GM12878 (cell line): ENCODE measurements at regions not wholly inside any gene's neighbourhood (a gene's known extent, or its start where the extent isn't known, plus 50 kb on each side); places are given as distances from the start of the nearest gene placed in this dataset.

ENCODE experiments used
- ATAC-seq: fragments of 200-7000 bp; cut with Tn5 transposase; 3 replicates; pipeline ENCODE4 v1.9.1; 2020; ENCODE audit warnings: mild to moderate bottlenecking, moderate library complexity
- BruUV-seq: library from RNA; stranded (reverse); fragments of 400-500 nt; replicated peaks from 2 replicates; lab custom pipeline; 2021; lab: Mats Ljungman, UMichigan
- CTCF ChIA-PET: fragments of 300-600 bp; sonication (Branson Sonifier 250); formaldehyde crosslinking; extraction: SDS; loops from one replicate; lab custom pipeline; 2021; ENCODE audit warnings: inconsistent platforms; lab: Yijun Ruan, JAX
- POLR2A ChIA-PET: fragments of 350-600 bp; formaldehyde crosslinking; extraction: SDS; loops from one replicate; lab custom pipeline; 2021; ENCODE audit warnings: inconsistent platforms; lab: Charles Lee
- RAD21 ChIA-PET: fragments of 300-600 bp; sonication (Branson Sonifier 250); formaldehyde crosslinking; loops from one replicate; lab custom pipeline; 2023; ENCODE audit warnings: antibody characterized with exemption; ENCODE audit not compliant: unreplicated experiment; lab: Charles Lee
- SMC1A ChIA-PET: fragments of 300-600 bp; sonication (Branson Sonifier 250); formaldehyde crosslinking; loops from one replicate; lab custom pipeline; 2023; ENCODE audit not compliant: unreplicated experiment, uncharacterized antibody; lab: Charles Lee
- DNase-seq: peaks from one replicate; pipeline ENCODE4 v3.0.0-alpha.2; 2011; ENCODE audit warnings: low read depth, low spot score
- FAIRE-seq: peaks from 3 replicates; lab custom pipeline; 2011; peaks lifted over from hg19 to GRCh38; lab: Jason Lieb, UNC
- H2AFZ ChIP-seq: 2 replicates; pipeline ENCODE4 v1.6.0; 2011; ENCODE audit warnings: low read depth, low read length, control low read depth; ENCODE audit not compliant: control insufficient read depth
- H3K27ac ChIP-seq: 2 replicates; pipeline ENCODE4 v1.5.1; 2011; ENCODE audit warnings: control low read depth; ENCODE audit not compliant: control insufficient read depth, insufficient read depth
- H3K27me3 ChIP-seq, 2 experiments: replicated peaks in 1 of 2; 2 replicates each; pipeline versions ENCODE4 v1.6.0 to v1.6.1; 2011; ENCODE audit warnings: low read length in 1 of 2; ENCODE audit not compliant: control insufficient read depth in 2 of 2, insufficient read depth in 2 of 2
- H3K36me3 ChIP-seq, 2 experiments: 2 replicates each; pipeline ENCODE4 v1.5.1; 2011; ENCODE audit warnings: low read length in 1 of 2; ENCODE audit not compliant: control insufficient read depth in 2 of 2, insufficient read depth in 2 of 2
- H3K4me1 ChIP-seq: 2 replicates; pipeline ENCODE4 v1.6.1; 2011; ENCODE audit warnings: mild to moderate bottlenecking, low read length, moderate library complexity, mixed read lengths; ENCODE audit not compliant: control insufficient read depth, insufficient read depth
- H3K4me2 ChIP-seq: 2 replicates; pipeline ENCODE4 v1.6.0; 2011; ENCODE audit warnings: control low read depth; ENCODE audit not compliant: control insufficient read depth, insufficient read depth
- H3K4me3 ChIP-seq: fragments of 200-600 bp; sonication (generic); 2 replicates; pipeline ENCODE4 v1.5.1; 2016
- H3K79me2 ChIP-seq: 2 replicates; pipeline ENCODE4 v1.6.0; 2011; ENCODE audit warnings: low read length; ENCODE audit not compliant: control insufficient read depth, insufficient read depth
- H3K9ac ChIP-seq: 2 replicates; pipeline ENCODE4 v1.8.0; 2011; ENCODE audit warnings: low read length, control low read depth, mixed read lengths; ENCODE audit not compliant: control insufficient read depth, insufficient read depth
- H3K9me3 ChIP-seq: replicated peaks from 3 replicates; pipeline ENCODE4 v1.5.1; 2011; ENCODE audit warnings: mild to moderate bottlenecking, low read length; ENCODE audit not compliant: control insufficient read depth, insufficient read depth
- H4K20me1 ChIP-seq: 2 replicates; pipeline ENCODE4 v1.6.0; 2011; ENCODE audit not compliant: control insufficient read depth, insufficient read depth
- CREM ChIP-seq: IDR thresholded peaks from 2 replicates; pipeline ENCODE4 v1.6.1; 2014; ENCODE audit warnings: antibody characterized with exemption, low read depth
- CTCF ChIP-seq, 3 experiments: IDR thresholded peaks in 2 of 3; conservative IDR thresholded peaks in 1 of 3; 2 replicates each; pipeline ENCODE4 v1.5.1; 2011; ENCODE audit warnings: low read depth in 3 of 3, low read length in 3 of 3, mild to moderate bottlenecking in 3 of 3, control low read depth in 2 of 3, moderate library complexity in 2 of 3, inconsistent platforms in 1 of 3, mixed read lengths in 1 of 3; ENCODE audit not compliant: control insufficient read depth in 2 of 3, insufficient read depth in 1 of 3; ENCODE audit errors: extremely low read depth in 1 of 3
- E2F8 ChIP-seq: fragments of 450-650 bp; IDR thresholded peaks from 2 replicates; pipeline ENCODE4 v1.6.1; 2018; ENCODE audit warnings: mild to moderate bottlenecking, low read depth, moderate library complexity; ENCODE audit not compliant: partially characterized antibody
- LARP7 ChIP-seq: fragments of 450-650 bp; IDR thresholded peaks from 2 replicates; pipeline ENCODE4 v1.6.1; 2017; ENCODE audit warnings: mild to moderate bottlenecking
- NFYA ChIP-seq: IDR thresholded peaks from 2 replicates; pipeline ENCODE4 v1.6.1; 2011; ENCODE audit warnings: low read depth, mild to moderate bottlenecking, low read length, improper control_type of control experiment, borderline replicate concordance
- NR2C2 ChIP-seq: IDR thresholded peaks from 2 replicates; pipeline ENCODE4 v1.6.1; 2011; ENCODE audit warnings: borderline replicate concordance, low read depth; ENCODE audit not compliant: control insufficient read depth, insufficient read length
- PBX3 ChIP-seq: IDR thresholded peaks from 2 replicates; pipeline ENCODE4 v1.6.1; 2011; ENCODE audit warnings: mild to moderate bottlenecking, low read depth, low read length, moderate library complexity; ENCODE audit not compliant: insufficient replicate concordance
- POLR2AphosphoS2 ChIP-seq: IDR thresholded peaks from 2 replicates; pipeline ENCODE4 v1.6.1; 2011; ENCODE audit warnings: low read depth, mild to moderate bottlenecking, low read length, improper control_type of control experiment, moderate library complexity
- RB1 ChIP-seq: fragments of 450-650 bp; formaldehyde crosslinking; IDR thresholded peaks from 2 replicates; pipeline ENCODE4 v1.6.1; 2017; ENCODE audit warnings: mild to moderate bottlenecking, borderline replicate concordance
- ZBED1 ChIP-seq: IDR thresholded peaks from 2 replicates; pipeline ENCODE4 v1.6.1; 2016; ENCODE audit warnings: borderline replicate concordance
- ZNF24 ChIP-seq: fragments of 450-650 bp; IDR thresholded peaks from 2 replicates; pipeline ENCODE4 v1.6.1; 2017; ENCODE audit warnings: antibody characterized with exemption, mild to moderate bottlenecking
- ZNF274 ChIP-seq: IDR thresholded peaks from one replicate; pipeline ENCODE4 v1.8.0; 2011; ENCODE audit not compliant: insufficient read length, insufficient read depth
- whole genome bisulfite sequencing: methylation state at CpG from one replicate; pipeline ENCODE4 v1.1.6; 2016; ENCODE audit warnings: low lambda C conversion rate; ENCODE audit not compliant: insufficient replicate concordance, insufficient coverage; ENCODE audit errors: missing lambda C conversion rate; 5-methylcytosine and 5-hydroxymethylcytosine counted together
- in situ Hi-C: fragments of 300-500 bp; cut with MboI; formaldehyde crosslinking; loops from 9 replicates; pipeline ENCODE4 v1.14.3; 2018; ENCODE audit warnings: mixed read lengths
- intact Hi-C: fragments of 100-400 bp; cut with micrococcal nuclease; formaldehyde crosslinking; loops from one replicate; pipeline ENCODE4 v1.14.2; 2022; ENCODE audit not compliant: unreplicated experiment
- TF ChIP-seq, protein P1 (sequence below): fragments of 450-650 bp; IDR thresholded peaks from 2 replicates; pipeline ENCODE4 v1.6.1; 2017; ENCODE audit warnings: mild to moderate bottlenecking, moderate library complexity

DNA sequence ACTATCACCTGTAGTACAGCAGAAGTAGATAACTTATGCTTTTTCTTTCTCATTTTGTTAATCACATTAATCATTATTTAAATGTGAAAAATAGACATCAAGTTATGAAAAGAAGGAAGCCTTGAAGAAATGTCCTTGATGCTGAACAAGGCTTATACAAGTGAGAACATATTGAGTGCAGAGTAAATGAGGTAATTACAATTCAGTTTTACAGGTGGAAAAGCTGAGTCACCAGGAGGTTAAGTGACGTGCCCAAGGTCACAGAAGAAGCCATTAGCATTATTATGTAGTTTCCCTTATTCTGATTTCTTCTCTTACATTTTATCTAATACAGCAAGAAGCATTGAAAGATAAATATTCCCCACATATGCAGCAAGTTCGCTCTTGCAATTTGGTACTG, 998.5 kb upstream of the CDH6 start (continued):
- TF ChIP-seq PBX3: no peak

DNA sequence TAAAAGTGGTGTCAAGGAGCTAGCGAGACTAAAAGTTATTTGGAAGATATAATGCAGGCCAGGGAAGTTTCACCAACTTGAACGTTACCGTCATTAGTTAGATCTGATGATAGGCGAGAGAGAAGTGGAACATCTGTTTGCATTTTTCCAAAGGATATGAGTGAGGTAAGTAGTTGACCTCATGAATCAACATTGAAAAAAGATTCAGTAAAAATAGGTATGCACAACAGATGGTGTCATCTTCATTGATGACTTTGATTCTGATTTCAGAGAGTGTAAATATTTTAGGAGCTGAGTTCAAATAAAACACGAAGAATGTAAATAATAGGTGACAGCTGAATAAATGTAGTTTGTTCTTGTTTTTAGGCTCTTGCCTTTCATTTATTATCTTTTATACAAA, 998.9 kb upstream of the CDH6 start:
- in situ Hi-C loops (no loop called here), intact Hi-C loops (no loop called here)
- ChIA-PET RAD21 (no interaction called here), POLR2A (no interaction called here), CTCF (no interaction called here), SMC1A (no interaction called here)
- FAIRE-seq: no peak
- H3K4me1 ChIP-seq: no peaks in the 10 kb centered on the region
- no peak for DNase-seq
- 48% methylated on average over 5 of the region's 5 CpGs for WGBS
- H3K9me3 ChIP-seq: no peaks in the 10 kb centered on the region
- no peaks in the 10 kb centered on the region for H3K79me2 ChIP-seq
- no peak overlapping the region for H3K4me2 ChIP-seq
- H3K9ac ChIP-seq: no peak overlapping the region
- H3K27me3 ChIP-seq: no peaks in the 10 kb centered on the region
- ATAC-seq: no peak
- BruUV-seq: no TSS peak
- no peak overlapping the region for H2AFZ ChIP-seq
- no peak overlapping the region for H3K27ac ChIP-seq
- H3K4me3 ChIP-seq: no peak overlapping the region
- H4K20me1 ChIP-seq: no peaks in the 10 kb centered on the region
- H3K36me3 ChIP-seq: no peaks in the 10 kb centered on the region
- no peak for TF ChIP-seq RB1
- TF ChIP-seq LARP7: no peak
- TF ChIP-seq E2F8: no peak
- no peak for TF ChIP-seq CTCF (IDR thresholded peaks at IDR 0.05 in 2 of 3, conservative IDR thresholded peaks at IDR 0.05 in 1 of 3; ENCODE audit: control insufficient read depth in 2 of 3, extremely low read depth in 1 of 3, insufficient read depth in 1 of 3, low read depth in 3 of 3, low read length in 3 of 3)
- TF ChIP-seq, protein P1, sequence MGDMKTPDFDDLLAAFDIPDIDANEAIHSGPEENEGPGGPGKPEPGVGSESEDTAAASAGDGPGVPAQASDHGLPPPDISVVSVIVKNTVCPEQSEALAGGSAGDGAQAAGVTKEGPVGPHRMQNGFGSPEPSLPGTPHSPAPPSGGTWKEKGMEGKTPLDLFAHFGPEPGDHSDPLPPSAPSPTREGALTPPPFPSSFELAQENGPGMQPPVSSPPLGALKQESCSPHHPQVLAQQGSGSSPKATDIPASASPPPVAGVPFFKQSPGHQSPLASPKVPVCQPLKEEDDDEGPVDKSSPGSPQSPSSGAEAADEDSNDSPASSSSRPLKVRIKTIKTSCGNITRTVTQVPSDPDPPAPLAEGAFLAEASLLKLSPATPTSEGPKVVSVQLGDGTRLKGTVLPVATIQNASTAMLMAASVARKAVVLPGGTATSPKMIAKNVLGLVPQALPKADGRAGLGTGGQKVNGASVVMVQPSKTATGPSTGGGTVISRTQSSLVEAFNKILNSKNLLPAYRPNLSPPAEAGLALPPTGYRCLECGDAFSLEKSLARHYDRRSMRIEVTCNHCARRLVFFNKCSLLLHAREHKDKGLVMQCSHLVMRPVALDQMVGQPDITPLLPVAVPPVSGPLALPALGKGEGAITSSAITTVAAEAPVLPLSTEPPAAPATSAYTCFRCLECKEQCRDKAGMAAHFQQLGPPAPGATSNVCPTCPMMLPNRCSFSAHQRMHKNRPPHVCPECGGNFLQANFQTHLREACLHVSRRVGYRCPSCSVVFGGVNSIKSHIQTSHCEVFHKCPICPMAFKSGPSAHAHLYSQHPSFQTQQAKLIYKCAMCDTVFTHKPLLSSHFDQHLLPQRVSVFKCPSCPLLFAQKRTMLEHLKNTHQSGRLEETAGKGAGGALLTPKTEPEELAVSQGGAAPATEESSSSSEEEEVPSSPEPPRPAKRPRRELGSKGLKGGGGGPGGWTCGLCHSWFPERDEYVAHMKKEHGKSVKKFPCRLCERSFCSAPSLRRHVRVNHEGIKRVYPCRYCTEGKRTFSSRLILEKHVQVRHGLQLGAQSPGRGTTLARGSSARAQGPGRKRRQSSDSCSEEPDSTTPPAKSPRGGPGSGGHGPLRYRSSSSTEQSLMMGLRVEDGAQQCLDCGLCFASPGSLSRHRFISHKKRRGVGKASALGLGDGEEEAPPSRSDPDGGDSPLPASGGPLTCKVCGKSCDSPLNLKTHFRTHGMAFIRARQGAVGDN: no peak
- TF ChIP-seq NFYA: no peak
- TF ChIP-seq CREM: no peak
- TF ChIP-seq POLR2AphosphoS2: no peak
- no peak for TF ChIP-seq NR2C2
- no peak for TF ChIP-seq ZNF274
- TF ChIP-seq ZBED1: no peak
- TF ChIP-seq ZNF24: no peak
